ENCODE measurements at regions not wholly inside any gene's neighbourhood (a gene's known extent, or its start where the extent isn't known, plus 50 kb on each side); places are given as distances from the start of the nearest gene placed in this dataset.

DNA sequence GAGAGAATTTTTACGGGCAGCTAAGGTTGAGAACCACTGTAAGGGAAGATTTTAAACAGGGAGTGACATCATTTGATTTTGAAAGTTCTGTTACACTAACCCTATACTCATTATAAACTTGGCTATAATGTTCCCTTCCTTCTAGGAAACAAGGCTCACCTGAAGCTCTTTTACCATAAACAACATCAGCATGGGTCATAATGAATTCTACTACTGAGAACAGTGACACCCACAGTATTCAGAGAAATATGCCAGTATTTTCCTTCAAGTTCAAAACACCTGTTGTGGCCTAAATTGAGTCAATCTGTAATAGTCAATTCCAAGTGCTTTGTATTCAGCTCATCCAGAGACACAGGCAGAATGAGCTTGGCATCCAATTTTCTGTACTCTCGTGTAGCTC lies 175.3 kb upstream of the STT3B start (continued):
- TF ChIP-seq, protein P1, sequence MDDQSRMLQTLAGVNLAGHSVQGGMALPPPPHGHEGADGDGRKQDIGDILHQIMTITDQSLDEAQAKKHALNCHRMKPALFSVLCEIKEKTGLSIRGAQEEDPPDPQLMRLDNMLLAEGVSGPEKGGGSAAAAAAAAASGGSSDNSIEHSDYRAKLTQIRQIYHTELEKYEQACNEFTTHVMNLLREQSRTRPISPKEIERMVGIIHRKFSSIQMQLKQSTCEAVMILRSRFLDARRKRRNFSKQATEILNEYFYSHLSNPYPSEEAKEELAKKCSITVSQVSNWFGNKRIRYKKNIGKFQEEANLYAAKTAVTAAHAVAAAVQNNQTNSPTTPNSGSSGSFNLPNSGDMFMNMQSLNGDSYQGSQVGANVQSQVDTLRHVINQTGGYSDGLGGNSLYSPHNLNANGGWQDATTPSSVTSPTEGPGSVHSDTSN (IDR thresholded peaks at IDR 0.05), result no peak
- TF ChIP-seq, protein P2, sequence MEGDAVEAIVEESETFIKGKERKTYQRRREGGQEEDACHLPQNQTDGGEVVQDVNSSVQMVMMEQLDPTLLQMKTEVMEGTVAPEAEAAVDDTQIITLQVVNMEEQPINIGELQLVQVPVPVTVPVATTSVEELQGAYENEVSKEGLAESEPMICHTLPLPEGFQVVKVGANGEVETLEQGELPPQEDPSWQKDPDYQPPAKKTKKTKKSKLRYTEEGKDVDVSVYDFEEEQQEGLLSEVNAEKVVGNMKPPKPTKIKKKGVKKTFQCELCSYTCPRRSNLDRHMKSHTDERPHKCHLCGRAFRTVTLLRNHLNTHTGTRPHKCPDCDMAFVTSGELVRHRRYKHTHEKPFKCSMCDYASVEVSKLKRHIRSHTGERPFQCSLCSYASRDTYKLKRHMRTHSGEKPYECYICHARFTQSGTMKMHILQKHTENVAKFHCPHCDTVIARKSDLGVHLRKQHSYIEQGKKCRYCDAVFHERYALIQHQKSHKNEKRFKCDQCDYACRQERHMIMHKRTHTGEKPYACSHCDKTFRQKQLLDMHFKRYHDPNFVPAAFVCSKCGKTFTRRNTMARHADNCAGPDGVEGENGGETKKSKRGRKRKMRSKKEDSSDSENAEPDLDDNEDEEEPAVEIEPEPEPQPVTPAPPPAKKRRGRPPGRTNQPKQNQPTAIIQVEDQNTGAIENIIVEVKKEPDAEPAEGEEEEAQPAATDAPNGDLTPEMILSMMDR (IDR thresholded peaks at IDR 0.05), result no peak
- TF ChIP-seq HOXB13 (CRISPR knock-in tag; IDR thresholded peaks at IDR 0.05; ENCODE audit: low read depth) (no peak), ZC3H11A (IDR thresholded peaks at IDR 0.05) (no peak)
- TF ChIP-seq, protein P3, sequence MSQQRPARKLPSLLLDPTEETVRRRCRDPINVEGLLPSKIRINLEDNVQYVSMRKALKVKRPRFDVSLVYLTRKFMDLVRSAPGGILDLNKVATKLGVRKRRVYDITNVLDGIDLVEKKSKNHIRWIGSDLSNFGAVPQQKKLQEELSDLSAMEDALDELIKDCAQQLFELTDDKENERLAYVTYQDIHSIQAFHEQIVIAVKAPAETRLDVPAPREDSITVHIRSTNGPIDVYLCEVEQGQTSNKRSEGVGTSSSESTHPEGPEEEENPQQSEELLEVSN (IDR thresholded peaks at IDR 0.05; ENCODE audit: borderline replicate concordance, low read depth), result no peak
- TF ChIP-seq, protein P4, sequence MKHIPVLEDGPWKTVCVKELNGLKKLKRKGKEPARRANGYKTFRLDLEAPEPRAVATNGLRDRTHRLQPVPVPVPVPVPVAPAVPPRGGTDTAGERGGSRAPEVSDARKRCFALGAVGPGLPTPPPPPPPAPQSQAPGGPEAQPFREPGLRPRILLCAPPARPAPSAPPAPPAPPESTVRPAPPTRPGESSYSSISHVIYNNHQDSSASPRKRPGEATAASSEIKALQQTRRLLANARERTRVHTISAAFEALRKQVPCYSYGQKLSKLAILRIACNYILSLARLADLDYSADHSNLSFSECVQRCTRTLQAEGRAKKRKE (CRISPR knock-in tag; IDR thresholded peaks at IDR 0.05; ENCODE audit: low read depth), result no peak

DNA sequence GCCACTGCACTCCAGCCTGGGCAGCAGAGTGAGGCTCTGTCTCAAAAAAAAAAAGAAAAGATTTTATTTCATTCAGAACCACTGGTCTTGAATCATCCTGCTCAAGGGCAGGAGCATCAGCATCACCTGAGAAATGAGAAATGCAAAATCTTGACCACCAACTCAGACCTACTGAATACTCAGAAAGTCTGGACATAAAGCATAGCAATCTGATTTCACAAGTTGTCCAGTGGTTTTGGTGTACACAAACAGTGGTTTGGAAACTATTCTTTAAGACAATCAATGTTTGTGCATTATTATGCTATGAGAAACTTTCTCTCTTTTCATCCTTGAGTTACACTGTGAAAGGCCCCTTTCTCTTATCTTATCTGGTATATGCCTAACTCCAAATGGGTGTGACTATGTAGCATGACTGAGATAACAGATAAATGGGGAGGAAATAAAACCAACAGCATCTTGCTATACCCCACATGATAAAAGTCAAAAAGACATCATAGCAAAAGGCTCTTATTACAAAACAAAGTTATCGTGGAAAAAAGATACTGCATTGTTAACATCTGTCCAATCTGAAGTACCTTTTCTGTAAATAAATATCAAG lies 174.2 kb upstream of the STT3B start:
- WGBS (ENCODE audit: missing lambda C conversion rate), result 89% methylated on average over 1 of the region's 1 CpG
- Histone ChIP-seq H3K27ac (no peak overlapping the region), H3K4me2 (no peak overlapping the region), H3K9me3 (no peaks in the 10 kb centered on the region), H3K4me3 (no peak overlapping the region), H3K4me1 (peaks cover 11% of the 10 kb centered on the region; the same call in 2 of the 3 replicates)
- POLR2A ChIA-PET, result no interaction called here
- DNase-seq (ENCODE audit: low read depth in 1 of 2, low spot score in 1 of 2) (no peak), ATAC-seq (no peak), FAIRE-seq (peak; percentile 49)
- TF ChIP-seq, protein P5, sequence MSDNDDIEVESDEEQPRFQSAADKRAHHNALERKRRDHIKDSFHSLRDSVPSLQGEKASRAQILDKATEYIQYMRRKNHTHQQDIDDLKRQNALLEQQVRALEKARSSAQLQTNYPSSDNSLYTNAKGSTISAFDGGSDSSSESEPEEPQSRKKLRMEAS (IDR thresholded peaks at IDR 0.05), result no peak
- no peak for TF ChIP-seq GATA3 (IDR thresholded peaks at IDR 0.05; ENCODE audit: borderline replicate concordance)
- no peak for TF ChIP-seq CHD4 (IDR thresholded peaks at IDR 0.05; ENCODE audit: borderline replicate concordance)
- TF ChIP-seq SREBF2 (IDR thresholded peaks at IDR 0.05), result no peak
- TF ChIP-seq, protein P6, sequence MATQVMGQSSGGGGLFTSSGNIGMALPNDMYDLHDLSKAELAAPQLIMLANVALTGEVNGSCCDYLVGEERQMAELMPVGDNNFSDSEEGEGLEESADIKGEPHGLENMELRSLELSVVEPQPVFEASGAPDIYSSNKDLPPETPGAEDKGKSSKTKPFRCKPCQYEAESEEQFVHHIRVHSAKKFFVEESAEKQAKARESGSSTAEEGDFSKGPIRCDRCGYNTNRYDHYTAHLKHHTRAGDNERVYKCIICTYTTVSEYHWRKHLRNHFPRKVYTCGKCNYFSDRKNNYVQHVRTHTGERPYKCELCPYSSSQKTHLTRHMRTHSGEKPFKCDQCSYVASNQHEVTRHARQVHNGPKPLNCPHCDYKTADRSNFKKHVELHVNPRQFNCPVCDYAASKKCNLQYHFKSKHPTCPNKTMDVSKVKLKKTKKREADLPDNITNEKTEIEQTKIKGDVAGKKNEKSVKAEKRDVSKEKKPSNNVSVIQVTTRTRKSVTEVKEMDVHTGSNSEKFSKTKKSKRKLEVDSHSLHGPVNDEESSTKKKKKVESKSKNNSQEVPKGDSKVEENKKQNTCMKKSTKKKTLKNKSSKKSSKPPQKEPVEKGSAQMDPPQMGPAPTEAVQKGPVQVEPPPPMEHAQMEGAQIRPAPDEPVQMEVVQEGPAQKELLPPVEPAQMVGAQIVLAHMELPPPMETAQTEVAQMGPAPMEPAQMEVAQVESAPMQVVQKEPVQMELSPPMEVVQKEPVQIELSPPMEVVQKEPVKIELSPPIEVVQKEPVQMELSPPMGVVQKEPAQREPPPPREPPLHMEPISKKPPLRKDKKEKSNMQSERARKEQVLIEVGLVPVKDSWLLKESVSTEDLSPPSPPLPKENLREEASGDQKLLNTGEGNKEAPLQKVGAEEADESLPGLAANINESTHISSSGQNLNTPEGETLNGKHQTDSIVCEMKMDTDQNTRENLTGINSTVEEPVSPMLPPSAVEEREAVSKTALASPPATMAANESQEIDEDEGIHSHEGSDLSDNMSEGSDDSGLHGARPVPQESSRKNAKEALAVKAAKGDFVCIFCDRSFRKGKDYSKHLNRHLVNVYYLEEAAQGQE (IDR thresholded peaks at IDR 0.05), result no peak
- TF ChIP-seq NPAS2 (CRISPR knock-in tag; IDR thresholded peaks at IDR 0.05; ENCODE audit: borderline replicate concordance), result no peak
- CTCF ChIA-PET, result no interaction called here

DNA sequence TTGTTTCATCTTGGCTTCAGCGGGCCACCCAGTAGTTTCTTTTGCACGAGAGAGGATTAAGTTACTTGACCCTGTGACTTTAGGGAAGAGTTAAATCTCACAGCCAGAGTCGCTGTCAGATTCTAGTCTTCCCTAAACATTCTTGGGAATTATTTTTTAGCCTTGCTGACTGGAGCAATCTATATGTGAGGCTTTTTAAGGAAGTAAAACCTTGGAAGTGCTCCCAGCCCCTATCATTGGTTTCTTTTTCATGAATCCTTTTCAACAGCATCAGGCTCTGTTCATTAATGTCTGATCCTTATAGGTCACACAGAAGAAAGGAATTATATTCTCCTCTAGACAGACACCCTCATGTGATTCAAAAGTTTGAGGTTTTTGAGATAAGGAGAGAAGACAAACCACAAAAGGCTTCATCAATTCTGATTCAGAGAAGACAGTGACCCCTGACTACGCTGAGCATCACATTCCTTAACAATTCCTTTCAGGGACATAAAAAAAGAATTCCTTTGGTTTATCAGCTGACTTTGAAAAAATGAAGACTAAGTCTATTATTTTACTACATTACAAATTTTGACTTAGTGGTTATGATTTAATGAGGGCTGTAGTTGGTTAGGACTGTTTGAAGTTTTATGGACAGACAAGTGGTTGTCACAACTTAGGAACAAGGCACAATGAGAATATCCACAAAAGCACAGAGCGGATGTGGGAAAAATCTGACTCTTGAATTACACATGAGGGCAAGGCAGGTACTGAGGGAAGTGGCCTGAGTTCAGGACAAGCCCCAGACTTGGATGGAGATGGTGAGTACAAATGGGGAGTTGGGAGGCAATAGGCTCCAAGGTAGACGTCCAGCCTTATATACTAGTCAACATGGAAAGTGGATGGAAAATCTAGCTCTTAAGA lies 171.1 kb upstream of the STT3B start:
- Histone ChIP-seq H3K4me3 (no peak overlapping the region), H3K27ac (peak overlapping the region in 1 of 2 experiments; percentile 54; a peak in 2 of 6 replicates), H3K9me3 (no peaks in the 10 kb centered on the region), H3K4me1 (peaks cover 17% of the 10 kb centered on the region; the same call in 2 of the 3 replicates), H3K4me2 (peak overlapping the region; percentile 54)
- CTCF ChIA-PET, result no interaction called here
- WGBS (ENCODE audit: missing lambda C conversion rate), result 49% methylated on average over 6 of the region's 6 CpGs
- TF ChIP-seq ZFP36 (IDR thresholded peaks at IDR 0.05; ENCODE audit: borderline replicate concordance, partially characterized antibody) (no peak), HOXB13 (CRISPR knock-in tag; IDR thresholded peaks at IDR 0.05; ENCODE audit: low read depth) (no peak), CBX8 (IDR thresholded peaks at IDR 0.05) (no peak)
- TF ChIP-seq, protein P2 (IDR thresholded peaks at IDR 0.05), result no peak
- FAIRE-seq (peak; percentile 18), DNase-seq (ENCODE audit: low read depth in 1 of 2, low spot score in 1 of 2) (no peak), ATAC-seq (no peak)
- POLR2A ChIA-PET, result interaction anchor here (0.6 kb wide), 1 partner anchor 170 kb away, joined by 3 read pairs; no protein-coding TSS in a partner anchor

Data from A549 (cell line).